ENCODE measurements at regions not wholly inside any gene's neighbourhood (a gene's known extent, or its start where the extent isn't known, plus 50 kb on each side); places are given as distances from the start of the nearest gene placed in this dataset.

DNA sequence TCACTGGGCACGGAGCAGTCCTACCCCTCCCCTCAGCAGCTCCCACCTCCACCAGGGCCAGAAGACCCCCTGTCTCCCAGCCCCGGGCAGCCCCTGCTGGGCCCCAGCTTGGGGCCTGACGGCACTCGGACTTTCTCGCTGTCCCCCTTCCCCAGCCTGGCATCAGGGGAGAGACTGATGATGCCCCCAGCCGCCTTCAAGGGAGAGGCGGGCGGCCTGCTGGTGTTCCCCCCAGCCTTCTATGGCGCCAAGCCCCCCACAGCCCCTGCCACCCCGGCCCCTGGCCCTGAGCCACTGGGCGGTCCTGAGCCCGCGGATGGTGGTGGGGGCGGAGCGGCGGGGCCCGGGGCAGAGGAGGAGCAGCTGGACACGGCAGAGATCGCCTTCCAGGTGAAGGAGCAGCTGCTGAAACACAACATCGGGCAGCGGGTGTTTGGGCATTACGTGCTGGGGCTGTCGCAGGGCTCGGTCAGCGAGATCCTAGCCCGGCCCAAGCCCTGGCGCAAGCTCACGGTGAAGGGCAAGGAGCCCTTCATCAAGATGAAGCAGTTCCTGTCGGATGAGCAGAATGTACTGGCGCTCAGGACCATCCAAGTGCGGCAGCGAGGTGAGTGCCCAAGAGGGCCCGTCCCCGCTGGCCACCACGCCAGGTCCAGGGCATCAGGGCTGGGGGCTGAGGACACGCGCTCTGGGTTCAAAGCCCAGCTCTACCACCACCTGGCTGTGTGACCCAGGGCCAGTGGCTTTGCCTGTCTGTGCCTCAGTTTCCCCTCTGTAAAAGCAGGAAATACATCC lies 58.6 kb downstream of the PHETA1 start:
- TF ChIP-seq ZFX (IDR thresholded peaks at IDR 0.05; ENCODE audit: borderline replicate concordance): no peak
- TF ChIP-seq, protein P1, sequence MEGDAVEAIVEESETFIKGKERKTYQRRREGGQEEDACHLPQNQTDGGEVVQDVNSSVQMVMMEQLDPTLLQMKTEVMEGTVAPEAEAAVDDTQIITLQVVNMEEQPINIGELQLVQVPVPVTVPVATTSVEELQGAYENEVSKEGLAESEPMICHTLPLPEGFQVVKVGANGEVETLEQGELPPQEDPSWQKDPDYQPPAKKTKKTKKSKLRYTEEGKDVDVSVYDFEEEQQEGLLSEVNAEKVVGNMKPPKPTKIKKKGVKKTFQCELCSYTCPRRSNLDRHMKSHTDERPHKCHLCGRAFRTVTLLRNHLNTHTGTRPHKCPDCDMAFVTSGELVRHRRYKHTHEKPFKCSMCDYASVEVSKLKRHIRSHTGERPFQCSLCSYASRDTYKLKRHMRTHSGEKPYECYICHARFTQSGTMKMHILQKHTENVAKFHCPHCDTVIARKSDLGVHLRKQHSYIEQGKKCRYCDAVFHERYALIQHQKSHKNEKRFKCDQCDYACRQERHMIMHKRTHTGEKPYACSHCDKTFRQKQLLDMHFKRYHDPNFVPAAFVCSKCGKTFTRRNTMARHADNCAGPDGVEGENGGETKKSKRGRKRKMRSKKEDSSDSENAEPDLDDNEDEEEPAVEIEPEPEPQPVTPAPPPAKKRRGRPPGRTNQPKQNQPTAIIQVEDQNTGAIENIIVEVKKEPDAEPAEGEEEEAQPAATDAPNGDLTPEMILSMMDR (IDR thresholded peaks at IDR 0.05): no peak

DNA sequence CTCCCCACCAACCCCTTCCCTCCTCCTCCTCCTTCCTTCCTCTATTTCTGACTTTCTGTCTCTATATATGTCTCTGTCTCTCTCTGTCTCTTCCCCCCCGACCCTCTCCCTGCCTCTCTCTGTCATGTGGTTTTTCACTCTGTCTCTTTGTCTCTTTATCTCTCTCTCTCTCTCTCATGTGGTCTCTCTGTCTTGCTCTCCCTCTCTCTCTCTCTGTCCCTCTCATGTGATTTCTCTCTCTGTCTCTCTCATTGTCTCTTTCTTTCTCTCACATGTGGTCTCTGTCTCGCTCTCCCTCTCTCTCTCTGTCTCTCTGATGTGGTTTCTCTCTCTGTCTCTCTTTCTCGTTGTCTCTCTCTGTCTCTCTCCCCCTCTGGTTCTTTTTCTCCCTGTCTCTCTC lies 59.3 kb downstream of the PHETA1 start:
- no peak overlapping the region for H3K27ac ChIP-seq
- TF ChIP-seq, protein P1 (IDR thresholded peaks at IDR 0.05): no peak
- TF ChIP-seq ZFX (IDR thresholded peaks at IDR 0.05; ENCODE audit: borderline replicate concordance): no peak

More for the DNA sequence above, 58.6 kb downstream of the PHETA1 start:
- no peak overlapping the region for H3K27ac ChIP-seq

DNA sequence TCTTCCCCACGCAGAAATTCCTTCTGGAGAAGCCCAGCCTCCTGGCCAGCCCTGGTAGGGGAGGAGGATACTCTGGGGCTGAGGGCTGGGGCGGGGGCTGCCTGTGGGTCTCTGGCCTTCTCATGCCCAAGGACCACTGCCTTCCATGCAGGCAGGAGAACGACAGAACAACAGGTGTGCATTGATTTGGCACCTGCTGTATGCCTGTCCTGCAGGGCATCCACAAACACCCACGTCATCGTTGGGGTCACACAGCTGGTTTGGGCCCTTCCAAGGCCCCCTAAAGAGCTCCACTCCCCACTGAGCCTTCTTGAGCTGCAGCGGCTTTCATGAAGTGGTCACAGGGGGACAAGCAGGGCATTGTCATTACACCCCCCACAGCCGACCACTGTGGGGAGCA lies 60.4 kb downstream of the PHETA1 start:
- TF ChIP-seq, protein P1 (IDR thresholded peaks at IDR 0.05): no peak
- TF ChIP-seq ZFX (IDR thresholded peaks at IDR 0.05; ENCODE audit: borderline replicate concordance): no peak
- H3K27ac ChIP-seq: no peak overlapping the region

DNA sequence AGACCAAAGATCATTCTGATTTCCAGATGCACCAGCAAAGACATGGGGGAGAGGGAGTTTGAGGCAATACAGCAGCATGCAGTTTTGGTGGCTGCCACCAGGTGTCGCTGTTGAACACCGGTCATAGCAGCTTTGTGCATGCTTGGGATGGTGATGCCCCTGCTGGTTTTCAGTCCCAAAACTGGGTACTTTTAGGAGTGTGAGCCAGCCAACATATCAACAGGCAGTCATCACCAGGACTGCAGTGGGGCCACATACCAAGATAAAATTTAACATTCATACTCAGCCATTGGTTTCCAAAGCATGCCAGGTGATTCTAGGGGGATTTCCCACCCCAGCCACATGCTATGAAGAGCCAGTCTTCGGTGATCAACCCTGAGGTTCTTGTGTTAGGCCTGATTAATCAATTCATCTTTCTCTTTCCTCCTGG lies 64.2 kb downstream of the PHETA1 start:
- no peak overlapping the region for H3K27ac ChIP-seq
- TF ChIP-seq, protein P1 (IDR thresholded peaks at IDR 0.05): peak; percentile 95
- TF ChIP-seq ZFX (IDR thresholded peaks at IDR 0.05; ENCODE audit: borderline replicate concordance): no peak

DNA sequence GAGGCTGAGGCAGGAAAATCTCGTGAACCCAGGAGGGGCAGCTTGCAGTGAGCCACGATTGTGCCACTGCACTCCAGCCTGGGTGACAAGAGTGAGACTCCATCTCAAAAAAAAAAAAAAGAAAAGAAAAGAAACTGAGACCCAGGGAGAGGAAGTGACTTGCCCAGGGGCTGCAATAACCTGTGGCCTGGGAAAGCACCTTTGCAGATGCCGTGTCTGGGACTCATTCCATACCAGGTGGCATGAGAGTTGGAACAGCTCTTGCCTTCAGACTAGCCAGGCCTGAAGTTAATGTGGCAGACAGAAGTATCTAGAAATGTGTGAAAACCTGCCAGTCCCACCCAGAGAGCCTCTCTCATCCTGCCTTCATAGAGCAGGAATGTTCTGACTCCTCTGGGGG lies 65.4 kb downstream of the PHETA1 start:
- no peak overlapping the region for H3K27ac ChIP-seq
- no peak for TF ChIP-seq ZFX (IDR thresholded peaks at IDR 0.05; ENCODE audit: borderline replicate concordance)
- TF ChIP-seq, protein P1 (IDR thresholded peaks at IDR 0.05): no peak

DNA sequence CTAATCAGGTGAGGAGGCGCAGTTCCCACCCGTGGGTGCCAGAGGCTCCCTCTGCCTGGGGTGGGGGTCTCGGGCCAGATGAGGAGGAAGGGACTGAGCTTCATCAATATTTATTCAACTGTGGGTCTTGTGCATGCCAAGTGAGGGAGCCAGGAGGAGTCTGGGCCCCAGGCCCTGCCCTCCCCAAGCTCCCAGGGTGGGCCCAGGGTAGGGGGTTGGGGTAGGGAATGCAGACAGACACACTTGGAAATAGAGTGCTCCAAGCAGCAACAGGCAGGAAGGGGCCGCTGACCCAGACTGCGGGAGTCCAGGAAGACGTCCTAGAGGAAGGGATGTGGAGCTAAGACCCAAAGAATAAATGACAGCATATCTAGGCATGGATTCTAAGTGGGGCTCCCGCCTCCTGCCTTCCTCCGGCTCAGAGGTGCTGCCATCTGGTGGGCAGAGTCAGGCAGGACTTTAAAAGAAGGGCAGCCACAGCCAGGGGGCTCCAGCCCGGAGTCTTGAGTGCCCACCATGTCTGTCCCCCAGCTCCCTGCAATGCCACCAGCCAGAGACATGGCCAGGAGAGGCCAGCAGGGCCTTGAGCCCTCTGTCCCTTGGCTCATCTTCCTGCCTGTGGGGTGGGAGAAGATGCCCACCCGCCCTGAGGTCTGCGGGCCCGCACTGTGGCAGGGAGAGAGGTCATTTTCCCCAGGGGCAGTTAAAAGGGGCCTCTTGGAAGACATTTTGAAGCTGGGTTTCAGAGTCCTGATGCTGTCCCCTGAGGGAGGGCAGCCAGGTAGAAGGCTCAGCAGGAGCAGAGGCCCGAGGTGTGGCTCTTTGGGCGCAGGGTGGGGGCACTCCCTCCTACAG lies 70.1 kb downstream of the PHETA1 start:
- no peak for TF ChIP-seq ZFX (IDR thresholded peaks at IDR 0.05; ENCODE audit: borderline replicate concordance)
- TF ChIP-seq, protein P1 (IDR thresholded peaks at IDR 0.05): peak; percentile 92
- H3K27ac ChIP-seq: no peak overlapping the region
